ENCODE measurements at regions not wholly inside any gene's neighbourhood (a gene's known extent, or its start where the extent isn't known, plus 50 kb on each side); places are given as distances from the start of the nearest gene placed in this dataset.

GRCh38 chr1:147434921-147435320 lies 106.4 kb upstream of the BCL9 start (continued):
- no peak for TF ChIP-seq ZNF462 (CRISPR knock-in tag; IDR thresholded peaks at IDR 0.05)
- TF ChIP-seq ZNF331 (CRISPR knock-in tag; IDR thresholded peaks at IDR 0.05; ENCODE audit: low read depth): no peak
- no peak for TF ChIP-seq CREB1 (CRISPR knock-in tag; IDR thresholded peaks at IDR 0.05; ENCODE audit: low read depth)

GRCh38 chr1:147444381-147444780 lies 96.9 kb upstream of the BCL9 start:
- Mint-ChIP-seq H3K27ac (no peak overlapping the region), H3K4me3 (no peak overlapping the region), H3K27me3 (ENCODE audit: insufficient read depth, low read depth, poor library complexity) (peaks cover 2% of the 10 kb centered on the region), H3K4me1 (no peaks in the 10 kb centered on the region), H3K9me3 (peaks cover 21% of the 10 kb centered on the region), H3K36me3 (ENCODE audit: low read depth) (peaks cover 8% of the 10 kb centered on the region; the same call in 2 of the 3 replicates)
- TF ChIP-seq JUNB (IDR thresholded peaks at IDR 0.05; ENCODE audit: unreplicated experiment): no peak
- TF ChIP-seq ETS1 (IDR thresholded peaks at IDR 0.05): no peak
- TF ChIP-seq POLR2AphosphoS5 (IDR thresholded peaks at IDR 0.05; ENCODE audit: low read depth): no peak
- no peak for TF ChIP-seq EZH2 (IDR thresholded peaks at IDR 0.05; ENCODE audit: low read depth, unreplicated experiment)
- TF ChIP-seq ZNF462 (CRISPR knock-in tag; IDR thresholded peaks at IDR 0.05): no peak
- TF ChIP-seq CREB1 (CRISPR knock-in tag; IDR thresholded peaks at IDR 0.05; ENCODE audit: low read depth): no peak
- Histone ChIP-seq H4K20me1 (replicated peaks; ENCODE audit: insufficient read depth) (no peaks in the 10 kb centered on the region), H3K79me2 (replicated peaks; ENCODE audit: insufficient read depth) (no peaks in the 10 kb centered on the region), H3F3A (replicated peaks; ENCODE audit: low read depth) (no peaks in the 10 kb centered on the region), H2AFZ (no peak overlapping the region), H3K27me3 (ENCODE audit: insufficient read depth) (no peaks in the 10 kb centered on the region), H3K27ac (ENCODE audit: low read depth) (no peak overlapping the region), H3K4me2 (no peak overlapping the region), H3K36me3 (ENCODE audit: insufficient read depth) (no peaks in the 10 kb centered on the region), H3K9me2 (ENCODE audit: insufficient read depth) (no peaks in the 10 kb centered on the region; the same call in 1 of the 2 replicates), H3K4me1 (ENCODE audit: insufficient read depth) (no peaks in the 10 kb centered on the region), H3K4me3 (no peak overlapping the region)
- DNase-seq (ENCODE audit: low spot score) (no peak), ATAC-seq (no peak)

All from GM23338 (cell line).